ENCODE measurements at regions not wholly inside any gene's neighbourhood (a gene's known extent, or its start where the extent isn't known, plus 50 kb on each side); places are given as distances from the start of the nearest gene placed in this dataset.

DNA sequence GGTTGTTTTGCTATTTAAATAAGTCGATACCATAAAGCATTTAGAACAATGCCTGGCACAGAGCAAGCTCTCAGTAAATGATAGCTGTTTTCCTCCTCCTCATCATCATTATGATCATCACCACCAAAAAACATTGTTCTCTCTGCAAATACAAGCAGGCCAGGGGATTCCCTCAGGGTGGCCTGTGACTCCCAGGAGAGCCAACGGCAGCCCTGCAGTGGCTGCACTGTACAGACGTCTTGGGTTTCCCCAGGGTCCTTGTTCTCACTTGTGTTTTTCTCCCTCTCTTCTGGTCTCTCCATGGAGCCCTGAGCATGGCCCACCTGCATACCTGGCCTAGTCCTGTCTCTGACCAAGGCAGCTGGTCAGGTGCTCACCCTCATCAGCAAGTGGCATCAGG lies 290.9 kb upstream of the PWP1 start:
- TF ChIP-seq, protein P1, sequence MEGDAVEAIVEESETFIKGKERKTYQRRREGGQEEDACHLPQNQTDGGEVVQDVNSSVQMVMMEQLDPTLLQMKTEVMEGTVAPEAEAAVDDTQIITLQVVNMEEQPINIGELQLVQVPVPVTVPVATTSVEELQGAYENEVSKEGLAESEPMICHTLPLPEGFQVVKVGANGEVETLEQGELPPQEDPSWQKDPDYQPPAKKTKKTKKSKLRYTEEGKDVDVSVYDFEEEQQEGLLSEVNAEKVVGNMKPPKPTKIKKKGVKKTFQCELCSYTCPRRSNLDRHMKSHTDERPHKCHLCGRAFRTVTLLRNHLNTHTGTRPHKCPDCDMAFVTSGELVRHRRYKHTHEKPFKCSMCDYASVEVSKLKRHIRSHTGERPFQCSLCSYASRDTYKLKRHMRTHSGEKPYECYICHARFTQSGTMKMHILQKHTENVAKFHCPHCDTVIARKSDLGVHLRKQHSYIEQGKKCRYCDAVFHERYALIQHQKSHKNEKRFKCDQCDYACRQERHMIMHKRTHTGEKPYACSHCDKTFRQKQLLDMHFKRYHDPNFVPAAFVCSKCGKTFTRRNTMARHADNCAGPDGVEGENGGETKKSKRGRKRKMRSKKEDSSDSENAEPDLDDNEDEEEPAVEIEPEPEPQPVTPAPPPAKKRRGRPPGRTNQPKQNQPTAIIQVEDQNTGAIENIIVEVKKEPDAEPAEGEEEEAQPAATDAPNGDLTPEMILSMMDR (IDR thresholded peaks at IDR 0.05): no peak
- no peak for TF ChIP-seq POLR2A (IDR thresholded peaks at IDR 0.05)
